Right lobe of liver (tissue), 4 donors: ENCODE measurements at regions not wholly inside any gene's neighbourhood (a gene's known extent, or its start where the extent isn't known, plus 50 kb on each side); places are given as distances from the start of the nearest gene placed in this dataset.

ENCODE experiments used
- CTCF ChIP-seq, 4 donors: fragments of 200-600 bp in 3 of 4; fragments of 450-650 bp in 1 of 4; IDR thresholded peaks; one replicate each; pipeline versions ENCODE4 v1.5.1 to v1.8.0; 2016 to 2022; ENCODE audit warnings: antibody characterized with exemption in 4 of 4, mild to moderate bottlenecking in 2 of 4
- POLR2A ChIP-seq: fragments of 450-650 bp; IDR thresholded peaks from one replicate; pipeline ENCODE4 v1.6.1; 2017; ENCODE audit warnings: antibody characterized with exemption, mild to moderate bottlenecking
- donor health status: DM: no; HTN: no; CAD: no.
- donor health status: DM: no; HTN: no; CAD: no.
- donor health status: DM: no; HTN: yes; CAD: no.

- no peak for TF ChIP-seq CTCF (IDR thresholded peaks at IDR 0.05)
- TF ChIP-seq POLR2A, result no peak
Observed at GRCh38 chr6:105560611-105561066, 157.8 kb upstream of the PREP start.
